Thoracic aorta (tissue), 2 donors: ENCODE measurements at regions not wholly inside any gene's neighbourhood (a gene's known extent, or its start where the extent isn't known, plus 50 kb on each side); places are given as distances from the start of the nearest gene placed in this dataset.

Experiments used
- ATAC-seq: fragments of 150-250 bp; one replicate; pipeline ENCODE4 v1.8.0; 2017; ENCODE audit warnings: low read depth; ENCODE audit not compliant: insufficient number of reproducible peaks, low FRiP score
- DNase-seq: peaks from one replicate; pipeline ENCODE4 v3.0.0-alpha.2; 2020; ENCODE audit warnings: low spot score
- H3K27ac ChIP-seq, 2 donors: fragments of 200-600 bp; sonication (generic); 1 replicate in 1 of 2; 2 replicates in 1 of 2; pipeline ENCODE4 v1.5.1; 2016; ENCODE audit warnings: mild to moderate bottlenecking in 2 of 2, moderate library complexity in 2 of 2
- H3K27me3 ChIP-seq: fragments of 200-600 bp; sonication (generic); replicated peaks from 2 replicates; pipeline ENCODE4 v1.6.0; 2016; ENCODE audit warnings: mild to moderate bottlenecking; ENCODE audit not compliant: insufficient read depth
- H3K36me3 ChIP-seq: fragments of 200-600 bp; sonication (generic); one replicate; pipeline ENCODE4 v1.5.1; 2016
- H3K4me1 ChIP-seq, 2 donors: fragments of 200-600 bp; sonication (generic); 1 replicate in 1 of 2; 2 replicates in 1 of 2; pipeline versions ENCODE4 v1.5.1 to v1.6.0; 2016; ENCODE audit warnings: low read depth in 2 of 2, mild to moderate bottlenecking in 1 of 2; ENCODE audit not compliant: control insufficient read depth in 1 of 2
- H3K4me3 ChIP-seq: fragments of 200-600 bp; sonication (generic); 2 replicates; pipeline ENCODE4 v1.5.1; 2016; ENCODE audit warnings: mild to moderate bottlenecking
- H3K9me3 ChIP-seq: fragments of 200-600 bp; sonication (generic); 2 replicates; pipeline ENCODE4 v1.5.1; 2016
- TF ChIP-seq, protein P1 (sequence below): fragments of 200-600 bp; sonication (generic); IDR thresholded peaks from one replicate; pipeline ENCODE4 v1.5.1; 2019; ENCODE audit warnings: antibody characterized with exemption

DNA sequence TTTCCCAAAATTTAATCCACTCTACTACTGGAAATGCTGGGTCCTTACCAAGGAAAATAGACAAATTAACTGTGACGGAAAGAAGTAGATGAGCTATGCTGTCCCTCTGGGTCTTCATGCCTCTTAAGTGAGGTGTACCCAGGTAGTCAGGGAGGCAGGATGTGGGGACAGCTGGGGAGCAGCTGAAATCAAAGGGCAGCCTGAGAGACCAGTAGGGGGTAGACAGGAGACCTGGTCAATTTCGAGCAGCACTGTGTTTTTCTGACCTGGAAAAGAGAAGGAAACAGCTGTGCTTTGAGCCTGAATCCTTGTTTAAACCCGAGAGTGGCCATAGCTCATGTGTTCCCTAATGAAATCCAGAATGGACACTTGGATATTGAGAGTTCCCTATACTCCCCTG, 587.3 kb downstream of the EFNB2 start:
- Histone ChIP-seq H3K27me3 (no peaks in the 10 kb centered on the region), H3K9me3 (no peaks in the 10 kb centered on the region), H3K27ac (no peak overlapping the region), H3K36me3 (no peaks in the 10 kb centered on the region), H3K4me3 (no peak overlapping the region), H3K4me1 (no peaks in the 10 kb centered on the region)
- ATAC-seq (no peak), DNase-seq (no peak)
- TF ChIP-seq, protein P1, sequence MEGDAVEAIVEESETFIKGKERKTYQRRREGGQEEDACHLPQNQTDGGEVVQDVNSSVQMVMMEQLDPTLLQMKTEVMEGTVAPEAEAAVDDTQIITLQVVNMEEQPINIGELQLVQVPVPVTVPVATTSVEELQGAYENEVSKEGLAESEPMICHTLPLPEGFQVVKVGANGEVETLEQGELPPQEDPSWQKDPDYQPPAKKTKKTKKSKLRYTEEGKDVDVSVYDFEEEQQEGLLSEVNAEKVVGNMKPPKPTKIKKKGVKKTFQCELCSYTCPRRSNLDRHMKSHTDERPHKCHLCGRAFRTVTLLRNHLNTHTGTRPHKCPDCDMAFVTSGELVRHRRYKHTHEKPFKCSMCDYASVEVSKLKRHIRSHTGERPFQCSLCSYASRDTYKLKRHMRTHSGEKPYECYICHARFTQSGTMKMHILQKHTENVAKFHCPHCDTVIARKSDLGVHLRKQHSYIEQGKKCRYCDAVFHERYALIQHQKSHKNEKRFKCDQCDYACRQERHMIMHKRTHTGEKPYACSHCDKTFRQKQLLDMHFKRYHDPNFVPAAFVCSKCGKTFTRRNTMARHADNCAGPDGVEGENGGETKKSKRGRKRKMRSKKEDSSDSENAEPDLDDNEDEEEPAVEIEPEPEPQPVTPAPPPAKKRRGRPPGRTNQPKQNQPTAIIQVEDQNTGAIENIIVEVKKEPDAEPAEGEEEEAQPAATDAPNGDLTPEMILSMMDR: no peak

- no peaks in the 10 kb centered on the region for H3K4me1 ChIP-seq
- no peak overlapping the region for H3K4me3 ChIP-seq
- TF ChIP-seq, protein P1: no peak
- no peak for ATAC-seq
- DNase-seq: no peak
- no peaks in the 10 kb centered on the region for H3K36me3 ChIP-seq
- H3K9me3 ChIP-seq: no peaks in the 10 kb centered on the region
- H3K27ac ChIP-seq: no peak overlapping the region
- H3K27me3 ChIP-seq: no peaks in the 10 kb centered on the region
Measured at GRCh38 chr13:105940882-105941281, 594.6 kb downstream of the EFNB2 start.

- Histone ChIP-seq H3K4me3 (no peak overlapping the region), H3K4me1 (no peaks in the 10 kb centered on the region), H3K27ac (no peak overlapping the region), H3K36me3 (no peaks in the 10 kb centered on the region), H3K27me3 (no peaks in the 10 kb centered on the region), H3K9me3 (no peaks in the 10 kb centered on the region)
- ATAC-seq (no peak), DNase-seq (no peak)
- TF ChIP-seq, protein P1: no peak
Measured at GRCh38 chr13:105937451-105937850, 598.0 kb downstream of the EFNB2 start.

- TF ChIP-seq, protein P1: no peak
- no peaks in the 10 kb centered on the region for H3K4me1 ChIP-seq
- DNase-seq (no peak), ATAC-seq (no peak)
- H3K27ac ChIP-seq: no peak overlapping the region
- no peaks in the 10 kb centered on the region for H3K36me3 ChIP-seq
- H3K27me3 ChIP-seq: no peaks in the 10 kb centered on the region
- H3K9me3 ChIP-seq: no peaks in the 10 kb centered on the region
- H3K4me3 ChIP-seq: no peak overlapping the region
Measured at GRCh38 chr13:105936816-105937215, 598.6 kb downstream of the EFNB2 start.

- ATAC-seq (no peak), DNase-seq (no peak)
- H3K9me3 ChIP-seq: no peaks in the 10 kb centered on the region
- no peaks in the 10 kb centered on the region for H3K4me1 ChIP-seq
- no peak overlapping the region for H3K27ac ChIP-seq
- no peaks in the 10 kb centered on the region for H3K36me3 ChIP-seq
- no peaks in the 10 kb centered on the region for H3K27me3 ChIP-seq
- no peak overlapping the region for H3K4me3 ChIP-seq
- TF ChIP-seq, protein P1: no peak
Measured at GRCh38 chr13:105929505-105929904, 606.0 kb downstream of the EFNB2 start.
